Thyroid gland (tissue), 4 donors: ENCODE measurements at regions not wholly inside any gene's neighbourhood (a gene's known extent, or its start where the extent isn't known, plus 50 kb on each side); places are given as distances from the start of the nearest gene placed in this dataset.

Experiments used
- POLR2A ChIP-seq, 2 donors: fragments of 450-650 bp; IDR thresholded peaks; one replicate each; pipeline ENCODE4 v1.6.1; 2017; ENCODE audit warnings: antibody characterized with exemption in 2 of 2, mild to moderate bottlenecking in 2 of 2, moderate library complexity in 1 of 2
- TF ChIP-seq, protein P1 (sequence below), 6 experiments: fragments of 200-600 bp in 3 of 6; fragments of 450-650 bp in 3 of 6; sonication (generic) in 3 of 6; IDR thresholded peaks; one replicate each; pipeline ENCODE4 v1.5.1; 2016 to 2019; ENCODE audit warnings: antibody characterized with exemption in 6 of 6, mild to moderate bottlenecking in 2 of 6, inconsistent platforms in 1 of 6, moderate library complexity in 1 of 6

DNA sequence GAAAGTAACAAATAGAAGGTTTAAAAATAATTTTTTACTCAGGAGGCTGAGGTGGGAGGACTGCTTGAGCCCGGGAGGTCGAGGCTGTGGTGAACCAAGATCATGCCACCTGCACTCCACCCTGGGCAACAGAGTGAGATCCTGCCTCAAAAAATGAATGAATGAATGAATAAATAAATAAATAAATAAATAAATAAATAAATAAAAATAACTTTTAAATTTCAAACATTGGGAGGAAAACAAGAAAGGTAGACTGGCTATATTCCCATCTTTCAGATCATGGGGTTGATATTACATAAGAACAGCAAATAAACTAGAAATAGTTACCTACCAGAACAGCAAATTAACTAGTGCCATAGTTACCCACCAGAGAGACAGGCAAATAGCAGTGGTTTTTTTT, 75.7 kb downstream of the LHX2 start:
- TF ChIP-seq, protein P1, sequence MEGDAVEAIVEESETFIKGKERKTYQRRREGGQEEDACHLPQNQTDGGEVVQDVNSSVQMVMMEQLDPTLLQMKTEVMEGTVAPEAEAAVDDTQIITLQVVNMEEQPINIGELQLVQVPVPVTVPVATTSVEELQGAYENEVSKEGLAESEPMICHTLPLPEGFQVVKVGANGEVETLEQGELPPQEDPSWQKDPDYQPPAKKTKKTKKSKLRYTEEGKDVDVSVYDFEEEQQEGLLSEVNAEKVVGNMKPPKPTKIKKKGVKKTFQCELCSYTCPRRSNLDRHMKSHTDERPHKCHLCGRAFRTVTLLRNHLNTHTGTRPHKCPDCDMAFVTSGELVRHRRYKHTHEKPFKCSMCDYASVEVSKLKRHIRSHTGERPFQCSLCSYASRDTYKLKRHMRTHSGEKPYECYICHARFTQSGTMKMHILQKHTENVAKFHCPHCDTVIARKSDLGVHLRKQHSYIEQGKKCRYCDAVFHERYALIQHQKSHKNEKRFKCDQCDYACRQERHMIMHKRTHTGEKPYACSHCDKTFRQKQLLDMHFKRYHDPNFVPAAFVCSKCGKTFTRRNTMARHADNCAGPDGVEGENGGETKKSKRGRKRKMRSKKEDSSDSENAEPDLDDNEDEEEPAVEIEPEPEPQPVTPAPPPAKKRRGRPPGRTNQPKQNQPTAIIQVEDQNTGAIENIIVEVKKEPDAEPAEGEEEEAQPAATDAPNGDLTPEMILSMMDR (IDR thresholded peaks at IDR 0.05) = no peak
- no peak for TF ChIP-seq POLR2A (IDR thresholded peaks at IDR 0.05)
